Mononuclear cell (primary cell): ENCODE measurements at regions not wholly inside any gene's neighbourhood (a gene's known extent, or its start where the extent isn't known, plus 50 kb on each side); places are given as distances from the start of the nearest gene placed in this dataset.
"Not testable (repeated sequence)": the region's sequence is repeated elsewhere in the genome, so short reads cannot be mapped to it uniquely, and the experiment has no call there.

Experiments
- H3K27me3 ChIP-seq: 2 replicates; pipeline ENCODE4 v1.6.0; 2011; ENCODE audit warnings: low read length, control low read depth; ENCODE audit not compliant: insufficient read depth
- H3K4me1 ChIP-seq: 2 replicates; pipeline ENCODE4 v1.5.1; 2011; ENCODE audit warnings: mild to moderate bottlenecking, low read length, control low read depth; ENCODE audit not compliant: insufficient read depth
- H3K4me3 ChIP-seq: 2 replicates; pipeline ENCODE4 v1.5.1; 2011; ENCODE audit warnings: mild to moderate bottlenecking, low read length, moderate library complexity
- H3K9me3 ChIP-seq: 2 replicates; pipeline ENCODE4 v1.5.1; 2011; ENCODE audit warnings: low read depth, mild to moderate bottlenecking, control low read depth, low read length

- H3K4me3 ChIP-seq: no peak overlapping the region
- no peaks in the 10 kb centered on the region for H3K27me3 ChIP-seq
- no peaks in the 10 kb centered on the region for H3K4me1 ChIP-seq
- H3K9me3 ChIP-seq: no peaks in the 10 kb centered on the region
Measured at GRCh38 chr7:67653856-67654454, 657.3 kb downstream of the TYW1 start.

GRCh38 chr7:67654642-67655041, 658.0 kb downstream of the TYW1 start:
- Histone ChIP-seq H3K4me1 (no peaks in the 10 kb centered on the region), H3K9me3 (no peaks in the 10 kb centered on the region), H3K4me3 (no peak overlapping the region), H3K27me3 (no peaks in the 10 kb centered on the region)

- Histone ChIP-seq H3K9me3 (no peaks in the 10 kb centered on the region), H3K4me1 (no peaks in the 10 kb centered on the region), H3K4me3 (no peak overlapping the region), H3K27me3 (no peaks in the 10 kb centered on the region)
Measured at GRCh38 chr7:67655168-67655567, 658.5 kb downstream of the TYW1 start.

GRCh38 chr7:67659091-67659490, 662.5 kb downstream of the TYW1 start:
- no peaks in the 10 kb centered on the region for H3K27me3 ChIP-seq
- H3K4me3 ChIP-seq: no peak overlapping the region
- no peaks in the 10 kb centered on the region for H3K9me3 ChIP-seq
- H3K4me1 ChIP-seq: no peaks in the 10 kb centered on the region

- Histone ChIP-seq H3K4me1 (no peaks in the 10 kb centered on the region), H3K4me3 (no peak overlapping the region), H3K27me3 (no peaks in the 10 kb centered on the region), H3K9me3 (no peaks in the 10 kb centered on the region)
Measured at GRCh38 chr7:67662804-67663203, 666.2 kb downstream of the TYW1 start.

- H3K4me3 ChIP-seq: no peak overlapping the region
- H3K27me3 ChIP-seq: no peaks in the 10 kb centered on the region
- H3K9me3 ChIP-seq: no peaks in the 10 kb centered on the region
- no peaks in the 10 kb centered on the region for H3K4me1 ChIP-seq
Measured at GRCh38 chr7:67663644-67664043, 667.0 kb downstream of the TYW1 start.

- H3K4me3 ChIP-seq, H3K4me1 ChIP-seq, H3K27me3 ChIP-seq: not testable (repeated sequence)
- peaks cover 13% of the 10 kb centered on the region for H3K9me3 ChIP-seq
Measured at GRCh38 chr7:67666359-67666758, 669.7 kb downstream of the TYW1 start.

- Histone ChIP-seq H3K4me1 (no peaks in the 10 kb centered on the region), H3K9me3 (peaks cover 13% of the 10 kb centered on the region), H3K27me3 (no peaks in the 10 kb centered on the region), H3K4me3 (no peak overlapping the region)
Measured at GRCh38 chr7:67671006-67671548, 674.4 kb downstream of the TYW1 start.

- peaks cover 13% of the 10 kb centered on the region for H3K9me3 ChIP-seq
- H3K4me3 ChIP-seq: no peak overlapping the region
- no peaks in the 10 kb centered on the region for H3K4me1 ChIP-seq
- H3K27me3 ChIP-seq: no peaks in the 10 kb centered on the region
Measured at GRCh38 chr7:67673861-67674260, 677.2 kb downstream of the TYW1 start.

GRCh38 chr7:67674862-67675261, 678.2 kb downstream of the TYW1 start:
- not testable (repeated sequence) for H3K27me3 ChIP-seq, H3K4me3 ChIP-seq, H3K9me3 ChIP-seq, H3K4me1 ChIP-seq

GRCh38 chr7:67675971-67676370, 679.3 kb downstream of the TYW1 start:
- Histone ChIP-seq H3K27me3 (no peaks in the 10 kb centered on the region), H3K4me3 (no peak overlapping the region), H3K9me3 (no peaks in the 10 kb centered on the region)

GRCh38 chr7:67678419-67678818, 681.8 kb downstream of the TYW1 start:
- Histone ChIP-seq H3K4me1 (no peaks in the 10 kb centered on the region), H3K9me3 (no peaks in the 10 kb centered on the region), H3K4me3 (no peak overlapping the region), H3K27me3 (no peaks in the 10 kb centered on the region)

More at GRCh38 chr7:67675971-67676370, 679.3 kb downstream of the TYW1 start:
- H3K4me1 ChIP-seq: no peaks in the 10 kb centered on the region

GRCh38 chr7:67683628-67684027, 687.0 kb downstream of the TYW1 start:
- Histone ChIP-seq H3K27me3 (no peaks in the 10 kb centered on the region), H3K9me3 (no peaks in the 10 kb centered on the region), H3K4me1 (no peaks in the 10 kb centered on the region), H3K4me3 (no peak overlapping the region)

- Histone ChIP-seq H3K9me3 (no peaks in the 10 kb centered on the region), H3K4me1 (no peaks in the 10 kb centered on the region), H3K27me3 (no peaks in the 10 kb centered on the region), H3K4me3 (no peak overlapping the region)
Measured at GRCh38 chr7:67690700-67691099, 694.1 kb downstream of the TYW1 start.

- no peaks in the 10 kb centered on the region for H3K27me3 ChIP-seq
- no peaks in the 10 kb centered on the region for H3K4me1 ChIP-seq
- no peak overlapping the region for H3K4me3 ChIP-seq
- no peaks in the 10 kb centered on the region for H3K9me3 ChIP-seq
Measured at GRCh38 chr7:67692425-67692824, 695.8 kb downstream of the TYW1 start.

GRCh38 chr7:67696124-67696523, 699.5 kb downstream of the TYW1 start:
- Histone ChIP-seq H3K27me3 (no peaks in the 10 kb centered on the region), H3K4me3 (no peak overlapping the region), H3K4me1 (no peaks in the 10 kb centered on the region), H3K9me3 (no peaks in the 10 kb centered on the region)
